ENCODE measurements at regions not wholly inside any gene's neighbourhood (a gene's known extent, or its start where the extent isn't known, plus 50 kb on each side); places are given as distances from the start of the nearest gene placed in this dataset.
"Not testable (repeated sequence)": the region's sequence is repeated elsewhere in the genome, so short reads cannot be mapped to it uniquely, and the experiment has no call there.

- WGBS (ENCODE audit: missing lambda C conversion rate), result 40% methylated on average over 2 of the region's 2 CpGs
- TF ChIP-seq CHD2 (IDR thresholded peaks at IDR 0.05; ENCODE audit: low read length, partially characterized antibody) (no peak), ATOH8 (CRISPR knock-in tag; IDR thresholded peaks at IDR 0.05; ENCODE audit: low read depth) (no peak), ELK1 (IDR thresholded peaks at IDR 0.05; ENCODE audit: low read depth, low read length) (no peak), MAFK (IDR thresholded peaks at IDR 0.05; ENCODE audit: partially characterized antibody) (no peak), NR3C1 (IDR thresholded peaks at IDR 0.05) (no peak), PBX3 (IDR thresholded peaks at IDR 0.05) (no peak), EP300 (IDR thresholded peaks at IDR 0.05) (no peak), POLR2A (IDR thresholded peaks at IDR 0.05; ENCODE audit: low read length) (no peak), HDAC2 (IDR thresholded peaks at IDR 0.05) (no peak), FOSL2 (IDR thresholded peaks at IDR 0.05) (no peak), FOSL2 (CRISPR knock-in tag; IDR thresholded peaks at IDR 0.05) (no peak), MYC (IDR thresholded peaks at IDR 0.05; ENCODE audit: borderline replicate concordance, low read length) (no peak), CHD4 (IDR thresholded peaks at IDR 0.05; ENCODE audit: borderline replicate concordance) (no peak), CBX2 (IDR thresholded peaks at IDR 0.05; ENCODE audit: borderline replicate concordance, low read depth) (no peak), POLR2AphosphoS2 (conservative IDR thresholded peaks at IDR 0.05; ENCODE audit: low read length) (no peak)
- ATAC-seq (no peak), DNase-seq (ENCODE audit: low read depth in 1 of 2, low spot score in 1 of 2) (no peak), FAIRE-seq (no peak)
- no peak overlapping the region for H3K4me3 ChIP-seq
- H3K4me1 ChIP-seq, result no peaks in the 10 kb centered on the region
- POLR2A ChIA-PET, result no interaction called here
- no peak overlapping the region for H3K4me2 ChIP-seq
- CTCF ChIA-PET, result no interaction called here
- H3K9me3 ChIP-seq, result peaks cover 29% of the 10 kb centered on the region
- H3K27ac ChIP-seq, result no peak overlapping the region
Observed at GRCh38 chr16:22983614-22984013, 165.6 kb downstream of the USP31 start.

- POLR2A ChIA-PET; FAIRE-seq; H3K4me1 ChIP-seq; ATAC-seq; H3K4me3 ChIP-seq; H3K27ac ChIP-seq; DNase-seq (ENCODE audit: low read depth in 1 of 2, low spot score in 1 of 2); H3K4me2 ChIP-seq: not testable (repeated sequence)
- H3K9me3 ChIP-seq, result peaks cover 24% of the 10 kb centered on the region
- 0% methylated on average over 3 of the region's 3 CpGs for WGBS (ENCODE audit: missing lambda C conversion rate)
- CTCF ChIA-PET, result interaction anchor here (1.0 kb wide), 1 partner anchor 8 kb away, joined by 3 read pairs; no protein-coding TSS in a partner anchor
Observed at GRCh38 chr16:22980514-22980913, 166.6 kb downstream of the HS3ST2 start.

GRCh38 chr16:22979038-22979437, 165.1 kb downstream of the HS3ST2 start:
- no peaks in the 10 kb centered on the region for H3K4me1 ChIP-seq
- peaks cover 19% of the 10 kb centered on the region for H3K9me3 ChIP-seq
- no peak overlapping the region for H3K27ac ChIP-seq
- WGBS (ENCODE audit: missing lambda C conversion rate), result 0% methylated on average over 2 of the region's 2 CpGs
- H3K4me3 ChIP-seq, result no peak overlapping the region
- H3K4me2 ChIP-seq, result no peak overlapping the region
- ATAC-seq (no peak), DNase-seq (ENCODE audit: low read depth in 1 of 2, low spot score in 1 of 2) (peak in 1 of 2 experiments; percentile 13), FAIRE-seq (no peak)
- CTCF ChIA-PET, result interaction anchor here (1.1 kb wide), 1 partner anchor 455 kb away, joined by 6 read pairs; no protein-coding TSS in a partner anchor
- POLR2A ChIA-PET, result no interaction called here
- TF ChIP-seq NR3C1 (IDR thresholded peaks at IDR 0.05) (no peak), RAD21 (conservative IDR thresholded peaks at IDR 0.05 in 1 of 2, IDR thresholded peaks at IDR 0.05 in 1 of 2) (0 out of 5 replicates have a peak, but pooled peaks of 1 of the 2 experiments have one; percentile 13)

- no peak overlapping the region for H3K27ac ChIP-seq
- DNase-seq (ENCODE audit: low read depth in 1 of 2, low spot score in 1 of 2), result peak in 1 of 2 experiments; percentile 10
- H3K4me2 ChIP-seq, result no peak overlapping the region
- ChIA-PET POLR2A (no interaction called here), CTCF (interaction anchor here (0.7 to 2.0 kb wide), 26 partner anchors 9 to 1269 kb away, joined by 3 to 13 read pairs (median 4); no protein-coding TSS in a partner anchor)
- peaks cover 3% of the 10 kb centered on the region; the same call in 1 of the 3 replicates for H3K9me3 ChIP-seq
- H3K4me3 ChIP-seq, result no peak overlapping the region
- peak; percentile 34 to 53; a peak in 2 of 6 replicates for ATAC-seq
- TF ChIP-seq RAD21 (conservative IDR thresholded peaks at IDR 0.05 in 1 of 2, IDR thresholded peaks at IDR 0.05 in 1 of 2) (peak; percentile 6 to 47; a peak in 4 of 5 replicates), NFE2L2 (conservative IDR thresholded peaks at IDR 0.05; ENCODE audit: low read length) (no peak), SMC3 (IDR thresholded peaks at IDR 0.05) (0 out of 3 replicates have a peak, but pooled peaks have one; percentile 29), POLR2A (IDR thresholded peaks at IDR 0.05; ENCODE audit: low read length) (no peak), CTCF (IDR thresholded peaks at IDR 0.05) (peak; percentile 49), JUN (IDR thresholded peaks at IDR 0.05) (no peak)
- 58% methylated on average over 4 of the region's 4 CpGs for WGBS (ENCODE audit: missing lambda C conversion rate)
- no peak for FAIRE-seq
- H3K4me1 ChIP-seq, result no peaks in the 10 kb centered on the region
Observed at GRCh38 chr16:22977294-22977697, 163.3 kb downstream of the HS3ST2 start.
